HPDE6-E6E7 (cell line): ENCODE measurements at regions not wholly inside any gene's neighbourhood (a gene's known extent, or its start where the extent isn't known, plus 50 kb on each side); places are given as distances from the start of the nearest gene placed in this dataset.

Experiments used
- DNase-seq: peaks from one replicate; pipeline ENCODE4 v3.0.0; 2011; ENCODE audit warnings: missing footprints; ENCODE audit errors: extremely low spot score

GRCh38 chr12:27907766-27908165, 64.8 kb downstream of the PTHLH start:
- DNase-seq: no peak

- no peak for DNase-seq
Measured at GRCh38 chr12:27906658-27907473, 65.7 kb downstream of the PTHLH start.

- no peak for DNase-seq
Measured at GRCh38 chr12:27906127-27906500, 66.4 kb downstream of the PTHLH start.

- DNase-seq: no peak
Measured at GRCh38 chr12:27905285-27906126, 67.0 kb downstream of the PTHLH start.

GRCh38 chr12:27902651-27903050, 69.9 kb downstream of the PTHLH start:
- no peak for DNase-seq

GRCh38 chr12:27901959-27902358, 70.6 kb downstream of the PTHLH start:
- DNase-seq: no peak

GRCh38 chr12:27900920-27901879, 71.3 kb downstream of the PTHLH start:
- no peak for DNase-seq

GRCh38 chr12:27899151-27899661, 73.3 kb downstream of the PTHLH start:
- DNase-seq: peak; percentile 81

- no peak for DNase-seq
Measured at GRCh38 chr12:27898022-27898421, 74.5 kb downstream of the PTHLH start.

- no peak for DNase-seq
Measured at GRCh38 chr12:27896419-27896990, 76.0 kb downstream of the PTHLH start.

GRCh38 chr12:27894309-27894708, 78.2 kb downstream of the PTHLH start:
- no peak for DNase-seq

- no peak for DNase-seq
Measured at GRCh38 chr12:27879708-27880107, 92.8 kb downstream of the PTHLH start.

GRCh38 chr12:27875677-27876076, 95.6 kb upstream of the MANSC4 start:
- no peak for DNase-seq

- no peak for DNase-seq
Measured at GRCh38 chr12:27873010-27873409, 93.0 kb upstream of the MANSC4 start.

GRCh38 chr12:27871946-27872345, 91.9 kb upstream of the MANSC4 start:
- DNase-seq: no peak

GRCh38 chr12:27870939-27871338, 90.9 kb upstream of the MANSC4 start:
- no peak for DNase-seq

GRCh38 chr12:27869567-27869966, 89.5 kb upstream of the MANSC4 start:
- DNase-seq: no peak

GRCh38 chr12:27868139-27868538, 88.1 kb upstream of the MANSC4 start:
- no peak for DNase-seq

GRCh38 chr12:27866373-27867101, 86.5 kb upstream of the MANSC4 start:
- no peak for DNase-seq

- no peak for DNase-seq
Measured at GRCh38 chr12:27865421-27865820, 85.4 kb upstream of the MANSC4 start.

GRCh38 chr12:27864521-27864920, 84.5 kb upstream of the MANSC4 start:
- no peak for DNase-seq
